ENCODE measurements at regions not wholly inside any gene's neighbourhood (a gene's known extent, or its start where the extent isn't known, plus 50 kb on each side); places are given as distances from the start of the nearest gene placed in this dataset.

GRCh38 chr9:16136451-16136850 lies 583.6 kb downstream of the CCDC171 start:
- no peak for DNase-seq
- H3K36me3 ChIP-seq = no peaks in the 10 kb centered on the region
- TF ChIP-seq CTCF (IDR thresholded peaks at IDR 0.05; ENCODE audit: low read depth, low read length) = no peak
- no peaks in the 10 kb centered on the region for H3K27me3 ChIP-seq
- no peak overlapping the region for H3K4me3 ChIP-seq (ENCODE audit: low read depth, low read length)
- H3K9me3 ChIP-seq = no peaks in the 10 kb centered on the region
- H3K4me1 ChIP-seq = peaks cover 8% of the 10 kb centered on the region

- no peak for TF ChIP-seq CTCF (IDR thresholded peaks at IDR 0.05; ENCODE audit: low read depth, low read length)
- no peaks in the 10 kb centered on the region for H3K27me3 ChIP-seq
- DNase-seq = no peak
- no peaks in the 10 kb centered on the region for H3K9me3 ChIP-seq
- no peak overlapping the region for H3K4me3 ChIP-seq (ENCODE audit: low read depth, low read length)
- peaks cover 8% of the 10 kb centered on the region for H3K4me1 ChIP-seq
- no peaks in the 10 kb centered on the region for H3K36me3 ChIP-seq
Observed at GRCh38 chr9:16136961-16137360, 584.1 kb downstream of the CCDC171 start.

GRCh38 chr9:16138561-16139491 lies 586.0 kb downstream of the CCDC171 start:
- no peak for DNase-seq
- Histone ChIP-seq H3K27me3 (no peaks in the 10 kb centered on the region), H3K4me3 (ENCODE audit: low read depth, low read length) (no peak overlapping the region), H3K36me3 (no peaks in the 10 kb centered on the region), H3K9me3 (no peaks in the 10 kb centered on the region), H3K4me1 (peaks cover 4% of the 10 kb centered on the region)
- no peak for TF ChIP-seq CTCF (IDR thresholded peaks at IDR 0.05; ENCODE audit: low read depth, low read length)

DNA sequence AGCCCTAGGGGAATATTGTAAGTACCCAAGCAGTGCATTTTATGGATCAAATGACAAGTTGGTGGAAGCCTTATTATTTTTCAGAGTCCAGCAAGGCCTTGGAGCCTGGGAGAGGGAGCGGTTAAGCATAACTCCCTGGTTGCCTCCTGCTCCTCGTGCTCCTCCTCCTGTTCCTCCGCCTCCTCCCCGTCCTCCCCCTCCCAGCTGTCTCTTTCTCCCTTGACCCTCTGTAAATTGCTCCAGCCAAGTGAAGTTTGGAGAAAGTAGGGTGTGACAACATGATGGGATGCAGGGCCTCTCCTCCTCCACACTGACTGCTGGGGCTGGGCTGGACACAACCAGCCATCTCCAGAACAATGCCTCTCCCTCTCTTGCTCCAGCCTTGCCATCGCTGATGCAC lies 586.9 kb downstream of the CCDC171 start:
- no peaks in the 10 kb centered on the region for H3K27me3 ChIP-seq
- H3K36me3 ChIP-seq = no peaks in the 10 kb centered on the region
- DNase-seq = no peak
- no peak overlapping the region for H3K4me3 ChIP-seq (ENCODE audit: low read depth, low read length)
- no peaks in the 10 kb centered on the region for H3K9me3 ChIP-seq
- TF ChIP-seq CTCF (IDR thresholded peaks at IDR 0.05; ENCODE audit: low read depth, low read length) = no peak
- H3K4me1 ChIP-seq = no peaks in the 10 kb centered on the region

DNA sequence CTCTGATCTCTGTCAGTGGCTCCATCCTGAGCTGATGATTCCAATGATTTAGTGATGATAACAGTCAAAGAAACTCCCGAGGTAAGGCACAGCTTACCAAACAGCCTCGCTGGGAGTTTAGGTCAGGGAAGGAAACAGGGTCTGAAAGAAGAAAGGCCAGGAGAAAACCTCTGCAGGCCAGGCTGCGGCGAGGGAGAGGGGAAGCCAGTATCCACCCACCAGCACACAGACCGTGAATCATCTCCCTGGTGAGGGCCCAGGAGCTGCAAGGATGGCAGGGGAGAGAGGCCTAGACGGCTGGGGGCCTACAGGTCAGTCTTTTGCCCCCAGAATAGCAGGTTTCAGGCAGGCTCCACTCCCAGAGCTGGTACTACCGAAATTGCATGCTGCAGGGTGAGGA lies 590.5 kb downstream of the CCDC171 start:
- H3K27me3 ChIP-seq = no peaks in the 10 kb centered on the region
- no peaks in the 10 kb centered on the region for H3K36me3 ChIP-seq
- no peaks in the 10 kb centered on the region for H3K4me1 ChIP-seq
- no peak for TF ChIP-seq CTCF (IDR thresholded peaks at IDR 0.05; ENCODE audit: low read depth, low read length)
- DNase-seq = no peak
- no peak overlapping the region for H3K4me3 ChIP-seq (ENCODE audit: low read depth, low read length)
- H3K9me3 ChIP-seq = no peaks in the 10 kb centered on the region

Data from BE2C (cell line).